ENCODE measurements at regions not wholly inside any gene's neighbourhood (a gene's known extent, or its start where the extent isn't known, plus 50 kb on each side); places are given as distances from the start of the nearest gene placed in this dataset.
"Not testable (repeated sequence)": the region's sequence is repeated elsewhere in the genome, so short reads cannot be mapped to it uniquely, and the experiment has no call there.

DNA sequence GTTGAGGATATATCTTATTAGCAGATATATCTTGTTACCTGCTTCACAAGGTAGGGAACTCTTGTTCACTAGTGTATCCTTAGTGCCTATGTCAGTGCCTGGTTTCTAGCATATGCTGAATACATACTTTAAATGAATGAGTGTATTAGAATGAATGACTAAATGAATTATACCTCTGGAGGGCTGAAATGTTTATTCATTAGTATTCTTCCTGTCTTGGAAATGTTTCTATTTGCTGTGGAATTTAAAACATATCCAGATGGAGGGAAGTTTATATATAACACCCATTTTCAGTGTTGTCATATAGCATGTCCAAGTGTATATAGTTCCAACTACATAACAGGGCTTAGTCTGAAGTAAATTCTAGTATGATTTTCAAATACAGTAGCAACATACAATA lies 581.5 kb downstream of the TBL1XR1 start:
- DNase-seq = no peak

DNA sequence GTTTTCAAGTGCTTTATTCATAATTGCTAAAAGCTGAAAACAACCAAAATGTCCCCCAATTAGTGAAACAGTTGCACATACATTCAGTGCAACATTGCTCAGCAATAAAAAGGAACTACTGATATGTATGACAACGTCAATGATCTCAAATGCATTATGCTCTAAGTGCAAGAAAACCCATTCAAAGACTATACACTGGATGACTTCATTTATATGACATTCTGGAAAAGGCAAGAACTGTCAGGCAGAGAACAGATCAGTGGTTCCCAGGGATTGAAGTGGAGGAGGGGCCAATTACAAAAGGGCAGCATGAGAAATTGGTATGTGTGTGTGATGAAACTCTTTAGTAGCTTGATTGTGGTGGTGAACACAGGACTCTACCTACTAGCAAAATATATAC lies 585.6 kb downstream of the TBL1XR1 start:
- DNase-seq = no peak

DNA sequence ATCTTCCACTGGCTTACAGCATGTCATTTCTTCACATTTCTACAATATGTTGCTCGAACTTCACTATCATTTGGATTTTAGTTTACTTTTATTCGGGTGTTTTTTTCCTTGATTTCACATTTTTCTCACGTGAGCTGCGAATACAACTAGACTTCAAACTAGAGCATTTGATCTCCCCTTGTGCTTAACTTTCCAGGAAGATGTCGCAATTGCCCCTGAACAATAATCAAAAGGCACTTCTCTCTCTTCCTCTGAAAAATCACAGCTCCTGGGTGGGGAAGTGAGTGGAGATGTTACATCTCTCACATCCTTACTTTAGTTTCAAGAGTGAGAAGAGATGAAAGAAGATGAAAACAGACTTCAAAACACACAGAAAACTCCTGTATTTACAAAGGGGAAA lies 587.9 kb downstream of the TBL1XR1 start:
- DNase-seq = no peak

DNA sequence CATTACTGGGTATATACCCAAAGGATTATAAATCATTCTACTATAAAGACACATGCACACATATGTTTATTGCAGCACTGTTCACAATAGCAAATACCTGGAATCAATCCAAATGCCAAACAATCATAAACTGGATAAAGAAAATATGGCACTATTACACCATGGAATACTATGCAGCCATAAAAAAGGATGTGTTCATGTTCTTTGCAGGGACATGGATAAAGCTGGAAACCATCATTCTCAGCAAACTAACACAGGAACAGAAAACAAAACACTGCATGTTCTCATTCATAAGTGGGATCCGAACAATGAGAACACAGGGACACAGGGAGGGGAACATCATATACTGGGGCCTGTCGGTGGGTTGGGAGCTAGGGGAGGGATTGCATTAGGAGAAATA lies 591.7 kb downstream of the TBL1XR1 start:
- DNase-seq = not testable (repeated sequence)

DNA sequence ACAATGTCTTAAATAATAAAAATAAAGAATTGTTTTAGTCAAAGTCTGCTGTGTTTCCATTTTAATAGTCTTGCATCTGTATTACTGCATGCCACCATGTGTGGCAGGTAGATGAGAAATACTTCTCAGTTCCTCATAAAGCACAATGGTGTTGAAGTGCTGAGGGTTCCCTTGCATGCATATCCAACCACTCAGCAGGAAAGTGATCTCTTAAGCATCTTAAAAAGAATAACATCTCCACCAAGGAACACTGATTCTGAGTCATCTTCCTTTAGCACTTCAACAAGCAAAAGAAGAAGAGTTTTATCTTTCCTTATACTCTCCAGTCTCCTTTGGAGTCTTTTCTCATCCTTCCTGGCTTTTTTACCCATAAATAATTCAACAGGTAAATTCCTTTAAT lies 602.0 kb downstream of the TBL1XR1 start:
- no peak for DNase-seq

DNA sequence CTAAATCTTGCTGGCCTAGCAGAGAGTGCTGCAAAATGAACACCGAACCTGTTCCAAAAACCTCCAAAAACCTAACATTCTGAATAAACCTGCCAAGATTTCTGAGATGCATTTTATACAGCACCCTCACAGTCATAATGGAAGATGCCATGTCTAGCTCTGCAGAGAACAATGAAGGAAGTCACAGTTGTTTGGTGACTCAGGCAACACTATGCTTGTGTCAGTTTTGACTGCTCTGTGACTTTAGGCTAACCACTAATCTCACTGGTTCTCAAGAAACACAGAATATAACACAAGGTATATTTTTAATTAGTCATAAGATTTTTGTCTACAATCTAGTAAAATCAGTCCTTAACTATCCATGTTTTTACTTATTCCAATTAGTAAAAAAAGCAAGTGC lies 606.6 kb downstream of the TBL1XR1 start:
- DNase-seq = no peak

DNA sequence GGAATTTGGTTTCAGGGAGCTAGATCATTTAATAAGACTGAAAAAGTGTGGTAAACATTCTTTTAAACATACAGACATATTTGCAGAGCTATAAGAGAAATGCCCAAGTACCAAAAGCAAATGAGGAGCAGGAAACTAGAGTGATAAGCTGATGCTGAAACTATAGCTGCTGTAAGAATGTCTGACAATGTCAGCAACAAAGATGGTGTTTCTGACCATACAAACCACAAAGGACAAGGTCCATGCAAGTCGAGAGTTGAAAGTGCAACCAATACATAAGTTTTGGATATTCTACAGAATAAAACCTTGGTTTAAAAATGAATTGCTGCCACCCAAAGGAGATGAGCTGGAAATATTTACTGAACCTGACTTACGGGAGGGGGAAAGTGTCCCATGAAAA lies 610.2 kb downstream of the TBL1XR1 start:
- no peak for DNase-seq

DNA sequence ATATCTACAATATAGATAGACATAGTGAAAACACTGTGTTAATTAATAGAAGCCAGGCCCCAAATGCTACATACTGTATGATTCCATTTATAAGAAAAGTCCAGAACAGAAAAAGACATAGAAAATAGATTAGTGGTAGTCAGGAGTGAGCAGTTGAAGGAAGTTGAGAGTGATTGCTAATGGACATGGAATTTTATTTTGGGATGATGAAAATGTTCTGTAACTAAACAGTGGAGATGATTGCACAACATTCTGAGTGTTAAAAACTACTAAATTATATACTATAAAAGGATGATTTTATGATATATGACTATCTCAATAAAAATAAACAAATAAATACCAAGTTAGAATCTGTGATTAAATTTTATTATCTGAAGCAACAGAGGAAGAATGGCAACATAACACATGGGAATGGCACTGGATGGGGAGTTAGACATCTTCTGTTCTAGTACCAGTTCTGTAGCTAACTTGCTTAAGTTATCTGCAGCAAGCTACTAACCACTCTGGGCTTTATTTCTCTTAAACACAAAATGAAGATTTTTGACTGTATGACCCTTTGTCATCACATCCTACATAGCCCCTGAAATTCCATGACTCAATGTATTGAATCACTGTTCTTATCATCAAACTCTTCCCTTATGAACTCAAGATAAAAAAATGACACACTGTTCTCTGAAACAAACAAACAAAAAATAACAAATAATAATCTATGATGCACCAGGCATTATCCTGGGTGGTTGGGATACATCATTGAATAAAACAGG lies 612.7 kb downstream of the TBL1XR1 start:
- no peak for DNase-seq

DNA sequence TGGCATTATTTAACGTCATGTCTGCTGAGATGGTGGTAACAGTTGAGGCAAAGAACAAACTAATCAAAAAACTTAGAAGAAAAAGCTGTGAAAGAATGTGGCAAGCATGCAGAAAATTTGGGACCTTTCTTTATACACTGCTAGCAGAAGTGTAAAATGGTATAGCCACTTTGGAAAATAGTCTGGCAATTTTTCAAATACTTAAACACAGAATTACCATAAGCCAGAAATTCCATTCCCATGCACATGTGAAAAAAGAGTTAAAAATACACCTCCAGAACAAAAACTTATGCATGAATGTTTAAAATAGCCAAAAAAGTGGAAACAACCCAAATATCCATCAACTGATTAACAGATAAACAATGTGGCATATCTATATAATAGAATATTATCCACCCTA lies 613.3 kb downstream of the TBL1XR1 start:
- DNase-seq = no peak

DNA sequence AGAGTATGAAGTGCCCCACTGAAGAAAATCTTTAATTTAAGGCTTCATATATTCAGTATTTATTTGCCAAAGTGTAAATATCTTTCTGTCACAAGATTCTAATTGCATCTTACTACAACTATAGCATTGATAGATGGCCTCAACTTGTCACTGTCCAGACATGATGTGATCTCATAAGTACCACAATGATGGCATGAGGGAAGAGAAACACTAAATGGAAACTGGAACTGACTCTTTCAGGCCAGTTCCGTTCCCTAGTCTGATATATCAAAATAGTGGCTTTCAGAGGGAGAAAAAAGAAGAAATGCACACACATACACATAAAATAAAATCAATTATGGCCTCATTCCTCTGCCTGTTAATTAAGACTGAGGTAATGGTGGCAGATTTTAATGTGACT lies 615.7 kb downstream of the TBL1XR1 start:
- DNase-seq = no peak

DNA sequence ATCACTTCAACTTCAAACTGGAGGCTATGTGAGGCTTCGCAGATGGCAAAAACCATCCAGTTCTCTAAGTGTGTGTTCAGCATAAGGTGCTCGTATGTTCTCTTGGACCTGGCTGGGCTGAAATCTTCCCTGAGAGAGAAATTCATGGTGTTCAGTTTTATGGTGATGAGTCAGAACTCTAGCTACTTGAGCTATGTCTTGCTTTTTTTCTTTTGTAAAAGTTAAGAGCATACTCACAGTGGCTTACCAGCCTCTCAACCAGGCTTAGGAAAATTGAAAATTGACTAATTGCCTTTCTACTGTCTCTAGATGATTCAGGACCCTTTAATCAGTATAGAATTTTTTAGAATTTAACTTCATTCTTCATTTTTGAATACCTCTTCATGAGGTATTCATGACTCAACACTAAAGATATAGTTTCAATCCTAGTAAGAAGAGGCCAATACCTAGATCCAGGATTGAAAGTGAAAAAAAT lies 617.5 kb downstream of the TBL1XR1 start:
- no peak for DNase-seq

DNA sequence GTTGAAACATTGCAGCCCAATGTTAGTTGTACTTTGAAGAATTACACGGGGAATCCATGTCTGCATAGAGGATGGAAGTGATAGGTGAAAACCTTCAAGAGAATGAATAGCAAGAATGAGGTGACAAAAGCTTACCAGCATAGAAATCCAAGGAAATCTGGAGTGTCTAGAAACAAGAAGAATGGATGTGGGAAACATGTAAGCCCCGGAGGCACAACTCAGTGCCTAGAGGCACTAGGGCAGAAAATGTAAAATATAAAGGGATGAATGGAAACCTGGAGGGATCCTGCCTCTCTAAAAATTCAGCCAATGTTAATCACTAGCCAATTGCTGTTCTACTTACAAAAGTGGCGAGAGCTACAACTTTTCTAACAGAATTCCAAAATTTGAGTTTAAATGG lies 619.0 kb downstream of the TBL1XR1 start:
- no peak for DNase-seq

DNA sequence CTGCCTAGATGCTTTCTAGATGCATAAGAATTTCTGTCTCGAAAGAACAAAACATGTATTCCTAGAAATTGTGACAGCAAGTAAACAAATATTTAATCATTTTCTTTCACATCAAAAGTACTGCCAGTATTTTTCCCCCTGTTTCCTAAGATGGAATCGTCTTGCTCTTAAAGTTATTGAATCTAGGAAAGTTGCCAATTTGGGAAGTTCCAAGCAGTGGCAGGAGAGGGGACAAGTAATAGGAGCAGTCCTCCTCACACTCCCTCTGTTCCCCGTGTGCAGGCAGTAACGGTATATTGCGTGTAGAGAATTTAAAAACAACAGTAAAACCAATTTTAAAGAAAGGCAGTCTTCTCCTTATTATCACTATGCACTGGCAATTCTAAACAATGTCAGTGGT lies 619.8 kb downstream of the TBL1XR1 start:
- DNase-seq = no peak

DNA sequence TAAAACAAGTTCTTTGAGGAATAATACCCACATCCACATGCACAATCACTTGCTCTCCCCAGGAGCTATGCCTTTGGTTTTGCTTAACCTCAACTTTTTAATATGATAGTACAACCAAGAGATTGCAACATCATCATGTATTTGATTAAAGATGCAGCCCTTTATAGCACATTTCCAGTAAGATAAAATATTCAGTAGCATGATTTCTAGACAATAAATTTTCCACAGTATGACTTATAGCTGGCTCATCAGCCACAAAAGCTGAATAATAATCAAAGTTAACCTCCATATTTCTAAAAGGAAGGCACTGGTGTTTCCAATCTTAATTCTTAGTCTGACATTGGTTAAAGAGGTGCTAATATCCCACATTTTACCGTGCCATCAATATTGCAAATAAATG lies 622.5 kb downstream of the TBL1XR1 start:
- no peak for DNase-seq

DNA sequence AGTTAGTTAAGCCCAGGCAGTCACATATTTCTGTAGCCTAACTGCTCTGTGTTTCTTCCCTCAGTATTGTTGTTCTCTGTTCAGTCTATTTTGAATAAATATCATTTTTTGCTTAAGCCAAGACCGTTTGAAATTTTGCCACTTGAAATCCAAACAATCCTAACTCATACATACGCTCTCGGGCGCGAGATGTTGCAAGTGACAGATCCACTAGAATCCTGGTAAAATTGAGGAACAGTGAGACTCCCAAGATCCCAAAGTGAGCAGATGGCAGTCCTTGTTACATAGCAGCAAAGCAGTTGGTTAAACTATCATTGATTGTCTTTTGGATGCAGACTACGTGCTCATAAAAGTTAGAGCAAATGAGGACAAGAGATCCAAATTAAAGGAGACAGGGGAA lies 625.4 kb downstream of the TBL1XR1 start:
- DNase-seq = no peak

DNA sequence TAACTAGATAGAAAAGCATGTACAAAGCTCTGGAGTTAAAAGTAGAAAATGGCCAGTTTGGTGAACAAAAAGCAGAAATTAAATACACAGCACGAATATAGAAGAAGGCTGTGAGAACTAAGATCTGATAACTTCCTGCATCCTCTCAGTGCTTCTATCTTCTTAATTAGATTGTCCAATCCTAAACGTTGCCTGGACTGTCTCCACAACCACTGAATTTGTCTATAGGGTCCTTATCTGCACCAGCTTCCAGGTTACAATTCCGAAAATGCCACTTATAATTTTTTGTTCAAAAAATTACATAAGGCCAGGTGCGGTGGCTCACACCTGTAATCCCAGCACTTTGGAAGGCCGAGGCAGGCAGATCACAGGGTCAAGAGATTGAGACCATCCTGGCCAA lies 626.3 kb downstream of the TBL1XR1 start:
- DNase-seq = no peak

DNA sequence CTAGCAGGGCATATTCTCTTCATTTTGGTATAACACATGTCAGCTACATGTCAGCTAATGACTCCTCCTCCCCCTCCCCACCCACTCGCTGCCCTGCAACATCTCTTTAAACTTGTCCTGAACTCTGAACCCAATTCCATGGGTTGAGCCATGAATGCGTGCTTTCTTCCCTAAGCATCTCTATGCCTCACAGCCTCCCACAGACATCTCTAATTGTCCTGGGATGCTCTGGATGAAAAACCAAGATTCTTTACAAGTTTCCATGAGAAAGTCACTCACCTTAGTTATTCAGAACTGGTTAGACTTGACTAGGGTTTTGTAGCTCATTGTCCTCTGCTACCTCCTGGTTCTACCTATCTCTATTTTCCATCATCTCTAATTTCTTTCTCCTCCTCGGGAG lies 629.1 kb downstream of the TBL1XR1 start:
- no peak for DNase-seq

DNA sequence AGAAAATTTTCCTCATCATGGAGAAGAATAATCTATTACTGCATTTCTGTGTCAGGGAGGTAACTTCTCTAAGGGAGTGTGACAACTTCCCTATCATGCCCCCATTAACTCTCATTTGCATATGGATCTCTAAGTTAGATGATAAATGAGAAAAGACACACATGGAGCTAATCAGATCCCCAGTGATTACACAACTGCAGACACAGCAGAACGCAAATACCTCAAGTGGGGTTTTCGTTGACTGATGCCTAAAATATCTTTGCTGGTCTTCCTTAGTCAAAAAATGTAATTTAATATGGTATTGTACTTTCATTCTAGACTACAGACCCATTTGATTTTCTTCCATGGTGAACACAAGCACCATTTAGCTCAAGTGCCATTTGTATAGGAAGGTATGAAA lies 630.5 kb downstream of the TBL1XR1 start:
- no peak for DNase-seq

DNA sequence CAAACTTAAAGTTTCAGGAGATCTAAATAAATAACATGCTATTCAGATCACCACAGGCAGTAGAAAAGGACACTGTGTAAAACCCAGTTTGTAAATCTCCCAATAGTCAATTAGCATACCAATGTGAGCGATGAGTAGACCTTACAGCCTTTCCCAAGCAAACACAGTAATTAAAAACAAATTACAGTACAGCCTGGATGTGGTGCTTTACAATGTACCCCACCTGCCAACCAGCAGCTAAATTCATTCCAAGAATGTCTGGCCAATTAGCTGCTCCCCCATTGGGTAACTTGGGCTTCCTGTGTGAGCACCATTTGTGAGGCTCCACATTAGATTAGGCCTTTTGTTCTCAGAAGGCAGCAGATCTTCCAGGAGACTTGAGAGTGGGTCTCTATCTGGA lies 635.0 kb downstream of the TBL1XR1 start:
- DNase-seq = no peak

DNA sequence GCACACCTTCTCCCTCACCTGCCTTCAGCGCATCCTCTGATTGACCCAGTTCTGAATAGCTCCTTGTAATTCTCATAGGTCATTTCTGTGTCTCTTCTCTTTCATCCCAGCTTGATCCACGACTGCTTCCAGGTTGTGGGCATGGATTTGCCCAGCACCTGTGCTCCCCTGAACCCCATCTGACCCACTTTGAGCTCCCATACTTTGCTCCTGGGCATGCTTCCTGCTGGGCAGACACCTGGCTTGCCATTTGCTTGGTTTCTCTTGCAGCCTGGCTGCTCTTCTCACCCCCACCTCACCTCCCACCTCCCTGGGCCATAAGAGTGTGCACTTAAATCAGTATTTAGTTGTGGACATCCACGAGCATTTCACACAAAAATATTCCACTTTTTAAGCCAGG lies 635.5 kb downstream of the TBL1XR1 start:
- DNase-seq = no peak

DNA sequence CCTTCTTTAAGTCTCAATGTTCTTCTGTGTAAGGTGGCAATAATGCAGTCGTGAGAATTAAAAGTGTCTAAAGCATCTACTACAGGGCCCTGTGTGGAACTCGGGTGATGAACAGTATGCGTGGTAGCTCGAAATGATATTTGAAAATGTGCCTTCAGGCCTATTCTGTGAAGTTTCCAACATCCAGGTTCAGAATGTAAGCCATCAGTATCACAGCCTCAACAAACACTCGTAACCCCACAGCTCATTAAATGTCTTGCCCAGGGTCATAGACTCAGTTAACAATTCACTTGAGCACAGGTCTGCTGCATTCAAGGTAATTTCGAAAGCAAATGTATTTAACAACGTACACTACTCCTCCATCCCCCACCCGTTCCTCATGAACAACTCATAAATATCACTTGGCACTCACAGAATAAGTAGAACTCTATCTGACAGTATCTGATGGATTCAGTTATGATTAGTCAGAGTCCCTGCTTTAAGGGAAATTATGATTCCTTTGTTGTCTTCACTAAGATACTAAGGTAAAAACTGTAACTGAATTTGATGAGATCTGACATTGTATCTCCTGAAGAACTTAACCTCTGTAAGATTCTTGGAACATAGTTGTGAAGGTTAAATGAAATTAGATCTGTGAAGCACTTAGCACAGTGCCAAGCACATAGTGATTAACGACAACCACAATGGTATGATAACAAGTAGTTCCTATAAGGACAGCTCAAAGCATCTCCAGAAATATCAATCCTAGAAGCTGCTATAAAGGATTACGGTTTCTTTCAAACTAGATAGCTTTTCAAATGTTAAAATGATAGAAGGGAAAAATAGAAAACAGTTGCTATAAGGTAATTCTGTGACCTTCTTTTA lies 642.3 kb downstream of the TBL1XR1 start:
- DNase-seq = no peak

DNA sequence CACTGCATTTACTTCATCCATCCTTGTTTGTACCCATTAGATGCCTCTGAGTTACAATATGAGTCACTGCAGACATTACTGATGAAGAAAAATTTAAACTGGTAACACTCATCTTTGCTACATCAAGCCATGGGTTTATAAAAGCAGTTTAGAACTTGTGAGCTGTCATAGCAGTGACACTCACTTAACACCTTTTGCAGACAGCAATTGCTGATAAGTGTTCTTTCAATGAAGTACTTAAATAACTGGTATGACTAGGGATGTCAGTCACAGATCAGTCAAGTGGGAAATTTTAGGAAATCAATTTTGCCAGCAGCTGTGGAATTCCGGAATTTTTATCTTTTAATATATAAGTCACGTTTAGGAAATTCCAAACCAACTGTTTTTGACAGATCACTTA lies 643.0 kb downstream of the TBL1XR1 start:
- DNase-seq = no peak

DNA sequence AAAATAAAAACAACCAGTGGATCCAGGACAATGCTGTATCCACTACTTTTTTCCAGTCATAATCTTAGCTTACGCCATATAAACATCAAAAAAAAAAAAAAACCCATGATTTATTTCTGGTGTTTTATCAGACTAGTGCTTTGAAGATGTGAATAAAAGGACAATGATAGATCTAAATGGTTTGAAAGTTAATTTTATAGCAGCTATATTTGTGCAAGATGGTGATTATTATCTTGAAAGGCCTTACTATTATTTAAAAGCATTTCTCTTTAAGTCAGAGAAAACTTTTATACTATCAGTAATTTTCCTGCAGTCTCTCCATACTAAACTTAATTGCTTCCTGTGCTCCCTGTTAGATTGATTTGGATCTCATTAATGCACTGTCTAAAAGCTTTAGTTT lies 670.3 kb downstream of the TBL1XR1 start:
- no peak for DNase-seq

DNA sequence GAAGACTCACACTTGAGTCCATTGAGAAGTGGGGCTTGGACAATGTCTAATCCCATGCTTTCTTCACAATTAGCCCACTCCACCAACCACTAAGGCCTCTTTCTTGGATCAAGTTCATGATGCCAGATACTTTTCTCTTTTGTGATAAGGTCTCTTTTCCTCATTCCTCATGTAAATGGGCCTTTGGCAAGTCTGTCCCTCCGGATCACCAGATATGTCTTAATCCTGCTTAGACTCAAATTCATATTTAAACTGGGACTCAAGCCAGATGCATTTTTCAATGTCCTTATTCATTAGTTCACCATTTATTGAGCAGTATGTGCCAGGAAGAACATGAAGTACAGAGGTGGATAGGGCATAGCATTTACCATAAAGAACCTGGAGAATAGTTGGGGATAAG lies 671.1 kb downstream of the TBL1XR1 start:
- no peak for DNase-seq
